ENCODE measurements at regions not wholly inside any gene's neighbourhood (a gene's known extent, or its start where the extent isn't known, plus 50 kb on each side); places are given as distances from the start of the nearest gene placed in this dataset.

GRCh38 chr16:73253922-73254480 lies 206.1 kb upstream of the ZFHX3 start:
- Histone ChIP-seq H3K36me3 (ENCODE audit: insufficient read depth, low read length) (no peaks in the 10 kb centered on the region), H3K4me1 (ENCODE audit: insufficient read depth, low read length) (no peaks in the 10 kb centered on the region), H3K9me3 (ENCODE audit: control insufficient read depth, insufficient read depth, low read length) (no peaks in the 10 kb centered on the region), H3K9ac (ENCODE audit: low read depth, low read length) (no peak overlapping the region)

GRCh38 chr16:73252446-73252845 lies 204.5 kb upstream of the ZFHX3 start:
- no peaks in the 10 kb centered on the region for H3K9me3 ChIP-seq (ENCODE audit: control insufficient read depth, insufficient read depth, low read length)
- no peaks in the 10 kb centered on the region for H3K36me3 ChIP-seq (ENCODE audit: insufficient read depth, low read length)
- no peak overlapping the region for H3K9ac ChIP-seq (ENCODE audit: low read depth, low read length)
- H3K4me1 ChIP-seq (ENCODE audit: insufficient read depth, low read length): no peaks in the 10 kb centered on the region

GRCh38 chr16:73251608-73252007 lies 203.7 kb upstream of the ZFHX3 start:
- Histone ChIP-seq H3K9ac (ENCODE audit: low read depth, low read length) (no peak overlapping the region), H3K4me1 (ENCODE audit: insufficient read depth, low read length) (no peaks in the 10 kb centered on the region), H3K36me3 (ENCODE audit: insufficient read depth, low read length) (no peaks in the 10 kb centered on the region), H3K9me3 (ENCODE audit: control insufficient read depth, insufficient read depth, low read length) (no peaks in the 10 kb centered on the region)

- Histone ChIP-seq H3K4me1 (ENCODE audit: insufficient read depth, low read length) (no peaks in the 10 kb centered on the region), H3K9ac (ENCODE audit: low read depth, low read length) (no peak overlapping the region), H3K9me3 (ENCODE audit: control insufficient read depth, insufficient read depth, low read length) (no peaks in the 10 kb centered on the region), H3K36me3 (ENCODE audit: insufficient read depth, low read length) (no peaks in the 10 kb centered on the region)
Measured at GRCh38 chr16:73248316-73248715, 200.4 kb upstream of the ZFHX3 start.

- no peaks in the 10 kb centered on the region for H3K4me1 ChIP-seq (ENCODE audit: insufficient read depth, low read length)
- H3K36me3 ChIP-seq (ENCODE audit: insufficient read depth, low read length): no peaks in the 10 kb centered on the region
- H3K9ac ChIP-seq (ENCODE audit: low read depth, low read length): no peak overlapping the region
- H3K9me3 ChIP-seq (ENCODE audit: control insufficient read depth, insufficient read depth, low read length): no peaks in the 10 kb centered on the region
Measured at GRCh38 chr16:73240920-73241319, 193.0 kb upstream of the ZFHX3 start.

- Histone ChIP-seq H3K4me1 (ENCODE audit: insufficient read depth, low read length) (no peaks in the 10 kb centered on the region), H3K9ac (ENCODE audit: low read depth, low read length) (no peak overlapping the region), H3K9me3 (ENCODE audit: control insufficient read depth, insufficient read depth, low read length) (no peaks in the 10 kb centered on the region), H3K36me3 (ENCODE audit: insufficient read depth, low read length) (no peaks in the 10 kb centered on the region)
Measured at GRCh38 chr16:73237601-73238000, 189.7 kb upstream of the ZFHX3 start.

GRCh38 chr16:73234496-73234895 lies 186.6 kb upstream of the ZFHX3 start:
- no peaks in the 10 kb centered on the region for H3K36me3 ChIP-seq (ENCODE audit: insufficient read depth, low read length)
- no peak overlapping the region for H3K9ac ChIP-seq (ENCODE audit: low read depth, low read length)
- H3K9me3 ChIP-seq (ENCODE audit: control insufficient read depth, insufficient read depth, low read length): no peaks in the 10 kb centered on the region
- peaks cover 7% of the 10 kb centered on the region for H3K4me1 ChIP-seq (ENCODE audit: insufficient read depth, low read length)

- H3K4me1 ChIP-seq (ENCODE audit: insufficient read depth, low read length): peaks cover 7% of the 10 kb centered on the region
- no peaks in the 10 kb centered on the region for H3K9me3 ChIP-seq (ENCODE audit: control insufficient read depth, insufficient read depth, low read length)
- no peak overlapping the region for H3K9ac ChIP-seq (ENCODE audit: low read depth, low read length)
- no peaks in the 10 kb centered on the region for H3K36me3 ChIP-seq (ENCODE audit: insufficient read depth, low read length)
Measured at GRCh38 chr16:73233846-73234424, 186.0 kb upstream of the ZFHX3 start.

- H3K36me3 ChIP-seq (ENCODE audit: insufficient read depth, low read length): no peaks in the 10 kb centered on the region
- H3K9me3 ChIP-seq (ENCODE audit: control insufficient read depth, insufficient read depth, low read length): no peaks in the 10 kb centered on the region
- peaks cover 7% of the 10 kb centered on the region for H3K4me1 ChIP-seq (ENCODE audit: insufficient read depth, low read length)
- no peak overlapping the region; the same call in 1 of the 2 replicates for H3K9ac ChIP-seq (ENCODE audit: low read depth, low read length)
Measured at GRCh38 chr16:73233329-73233765, 185.4 kb upstream of the ZFHX3 start.

- Histone ChIP-seq H3K9ac (ENCODE audit: low read depth, low read length) (peak overlapping the region; percentile 74; the same call in 1 of the 2 replicates), H3K36me3 (ENCODE audit: insufficient read depth, low read length) (no peaks in the 10 kb centered on the region), H3K4me1 (ENCODE audit: insufficient read depth, low read length) (peaks cover 7% of the 10 kb centered on the region), H3K9me3 (ENCODE audit: control insufficient read depth, insufficient read depth, low read length) (no peaks in the 10 kb centered on the region)
Measured at GRCh38 chr16:73232555-73233328, 184.8 kb upstream of the ZFHX3 start.

GRCh38 chr16:73231944-73232554 lies 184.1 kb upstream of the ZFHX3 start:
- Histone ChIP-seq H3K9ac (ENCODE audit: low read depth, low read length) (peak overlapping the region; percentile 74; the same call in 1 of the 2 replicates), H3K4me1 (ENCODE audit: insufficient read depth, low read length) (peaks cover 7% of the 10 kb centered on the region), H3K36me3 (ENCODE audit: insufficient read depth, low read length) (no peaks in the 10 kb centered on the region), H3K9me3 (ENCODE audit: control insufficient read depth, insufficient read depth, low read length) (no peaks in the 10 kb centered on the region)

GRCh38 chr16:73231379-73231778 lies 183.5 kb upstream of the ZFHX3 start:
- Histone ChIP-seq H3K36me3 (ENCODE audit: insufficient read depth, low read length) (no peaks in the 10 kb centered on the region), H3K4me1 (ENCODE audit: insufficient read depth, low read length) (peaks cover 8% of the 10 kb centered on the region), H3K9me3 (ENCODE audit: control insufficient read depth, insufficient read depth, low read length) (no peaks in the 10 kb centered on the region), H3K9ac (ENCODE audit: low read depth, low read length) (peak overlapping the region; percentile 74; the same call in 1 of the 2 replicates)

GRCh38 chr16:73230651-73231050 lies 182.7 kb upstream of the ZFHX3 start:
- Histone ChIP-seq H3K36me3 (ENCODE audit: insufficient read depth, low read length) (no peaks in the 10 kb centered on the region), H3K9ac (ENCODE audit: low read depth, low read length) (no peak overlapping the region), H3K9me3 (ENCODE audit: control insufficient read depth, insufficient read depth, low read length) (no peaks in the 10 kb centered on the region), H3K4me1 (ENCODE audit: insufficient read depth, low read length) (peaks cover 15% of the 10 kb centered on the region)

- H3K4me1 ChIP-seq (ENCODE audit: insufficient read depth, low read length): peaks cover 15% of the 10 kb centered on the region
- H3K9me3 ChIP-seq (ENCODE audit: control insufficient read depth, insufficient read depth, low read length): no peaks in the 10 kb centered on the region
- H3K9ac ChIP-seq (ENCODE audit: low read depth, low read length): no peak overlapping the region
- no peaks in the 10 kb centered on the region for H3K36me3 ChIP-seq (ENCODE audit: insufficient read depth, low read length)
Measured at GRCh38 chr16:73228649-73229048, 180.7 kb upstream of the ZFHX3 start.
